ENCODE measurements at regions not wholly inside any gene's neighbourhood (a gene's known extent, or its start where the extent isn't known, plus 50 kb on each side); places are given as distances from the start of the nearest gene placed in this dataset.

DNA sequence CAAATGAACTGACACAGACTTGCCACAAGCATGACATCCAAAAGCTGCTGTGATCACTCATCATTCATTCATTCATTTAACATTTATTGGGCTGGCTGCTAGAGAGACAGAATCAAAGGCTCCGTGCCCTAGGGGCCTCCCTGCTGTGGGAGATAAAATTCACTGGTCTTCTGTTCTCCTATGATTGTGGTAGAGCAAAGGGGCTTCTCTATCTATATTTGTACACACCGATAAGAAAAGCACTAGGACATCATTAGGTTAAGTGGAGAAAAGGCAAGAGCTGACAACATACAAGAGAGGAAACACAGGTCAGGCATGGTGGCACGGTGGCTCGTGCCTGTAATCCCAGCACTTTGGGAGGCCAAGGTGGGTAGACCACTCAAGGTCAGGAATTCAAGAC is 847.0 kb downstream of the TYW1 start:
- H3K79me2 ChIP-seq (ENCODE audit: control insufficient read depth in 1 of 2, insufficient read depth in 2 of 2, low read length in 2 of 2) = no peaks in the 10 kb centered on the region
- POLR2A ChIA-PET (ENCODE audit: partially characterized antibody) = no interaction called here
- peaks cover 2% of the 10 kb centered on the region; the same call in 1 of the 2 replicates for H3K23me2 ChIP-seq (ENCODE audit: low read depth, low read length)
- H2AK5ac ChIP-seq (ENCODE audit: low read depth, low read length) = no peak overlapping the region
- H2BK12ac ChIP-seq (ENCODE audit: low read depth, low read length) = no peak overlapping the region
- DNase-seq (ENCODE audit: low read depth in 1 of 2, low spot score in 2 of 2) (no peak), FAIRE-seq (no peak)
- H3K27me3 ChIP-seq (replicated peaks in 1 of 4; ENCODE audit: control insufficient read depth in 3 of 4, extremely low read depth in 1 of 4, insufficient read depth in 3 of 4, low read length in 3 of 4) = no peaks in the 10 kb centered on the region
- H3K4ac ChIP-seq (replicated peaks; ENCODE audit: insufficient read length, low read depth, low read length) = no peak overlapping the region
- no peak overlapping the region for H3K27ac ChIP-seq (ENCODE audit: low read depth, low read length)
- H2BK15ac ChIP-seq (ENCODE audit: low read length) = no peak overlapping the region
- H2BK20ac ChIP-seq (ENCODE audit: low read length) = no peak overlapping the region
- H3K9me3 ChIP-seq (ENCODE audit: insufficient read depth in 2 of 2, low read depth in 1 of 2, low read length in 1 of 2) = no peaks in the 10 kb centered on the region; a peak in 1 of 4 replicates
- no peak overlapping the region for H2AFZ ChIP-seq (ENCODE audit: low read length)
- H4K91ac ChIP-seq (replicated peaks; ENCODE audit: insufficient read length, low read length) = no peak overlapping the region
- H3K14ac ChIP-seq (ENCODE audit: insufficient read length) = no peak overlapping the region
- no peak overlapping the region for H3K4me3 ChIP-seq (ENCODE audit: extremely low read depth in 1 of 4, insufficient read depth in 2 of 4, low read depth in 3 of 4, low read length in 4 of 4)
- no peak overlapping the region for H3K56ac ChIP-seq (replicated peaks; ENCODE audit: insufficient read length, low read depth, low read length)
- H4K8ac ChIP-seq (ENCODE audit: extremely low read depth, insufficient read depth, low read length) = no peak overlapping the region
- no peaks in the 10 kb centered on the region for H3K4me1 ChIP-seq (replicated peaks in 1 of 4; ENCODE audit: control insufficient read depth in 3 of 4, insufficient read depth in 4 of 4, low read length in 3 of 4)
- no peak overlapping the region for H3K23ac ChIP-seq (ENCODE audit: insufficient read length)
- no peak overlapping the region for H2BK120ac ChIP-seq (replicated peaks; ENCODE audit: low read depth, low read length)
- WGBS, 2 experiments (ENCODE audit: extremely low coverage in 1 of 2, insufficient coverage in 1 of 2, insufficient read length in 1 of 2, insufficient replicate concordance in 2 of 2, low coverage in 1 of 2, low lambda C conversion rate in 2 of 2, missing lambda C conversion rate in 1 of 2) = 78% methylated on average over 4 of the region's 4 CpGs; no CpG with 5 or more reads in 1 of the 2 experiments
- no peak overlapping the region for H2BK5ac ChIP-seq (ENCODE audit: low read depth, low read length)
- no peak overlapping the region for H3K9ac ChIP-seq (replicated peaks in 1 of 4; ENCODE audit: extremely low read depth in 1 of 4, low read depth in 3 of 4, low read length in 3 of 4)
- no peaks in the 10 kb centered on the region for H3K36me3 ChIP-seq (ENCODE audit: control insufficient read depth in 2 of 4, insufficient read depth in 4 of 4, low read length in 3 of 4)
- H3K18ac ChIP-seq (ENCODE audit: extremely low read depth, low read length) = no peak overlapping the region
- no peaks in the 10 kb centered on the region for H4K20me1 ChIP-seq (replicated peaks in 1 of 2; ENCODE audit: control insufficient read depth in 1 of 2, insufficient read depth in 2 of 2, low read length in 2 of 2)
- no peak overlapping the region for H3K4me2 ChIP-seq (ENCODE audit: insufficient read depth in 1 of 2, low read depth in 2 of 2, low read length in 2 of 2)
- no peak overlapping the region for H4K5ac ChIP-seq (ENCODE audit: insufficient read length, low read depth, low read length)
- CTCF ChIA-PET (ENCODE audit: partially characterized antibody) = no interaction called here
- H3K79me1 ChIP-seq (ENCODE audit: low read depth, low read length) = no peaks in the 10 kb centered on the region
- no peak for TF ChIP-seq BRCA1 (IDR thresholded peaks at IDR 0.05; ENCODE audit: low read depth, low read length)
- no peak for TF ChIP-seq CHD1 (IDR thresholded peaks at IDR 0.05; ENCODE audit: low read depth, low read length)
- TF ChIP-seq, protein P1, sequence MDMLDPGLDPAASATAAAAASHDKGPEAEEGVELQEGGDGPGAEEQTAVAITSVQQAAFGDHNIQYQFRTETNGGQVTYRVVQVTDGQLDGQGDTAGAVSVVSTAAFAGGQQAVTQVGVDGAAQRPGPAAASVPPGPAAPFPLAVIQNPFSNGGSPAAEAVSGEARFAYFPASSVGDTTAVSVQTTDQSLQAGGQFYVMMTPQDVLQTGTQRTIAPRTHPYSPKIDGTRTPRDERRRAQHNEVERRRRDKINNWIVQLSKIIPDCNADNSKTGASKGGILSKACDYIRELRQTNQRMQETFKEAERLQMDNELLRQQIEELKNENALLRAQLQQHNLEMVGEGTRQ (IDR thresholded peaks at IDR 0.05; ENCODE audit: low read length) = no peak
- TF ChIP-seq CBX5 (IDR thresholded peaks at IDR 0.05; ENCODE audit: low read depth, low read length) = no peak
- TF ChIP-seq GTF2F1 (IDR thresholded peaks at IDR 0.05; ENCODE audit: borderline replicate concordance, low read depth, low read length) = no peak
- no peak for TF ChIP-seq SRF (IDR thresholded peaks at IDR 0.05; ENCODE audit: low read depth, low read length)
- no peak for TF ChIP-seq CBX8 (IDR thresholded peaks at IDR 0.05; ENCODE audit: borderline replicate concordance, low read depth, low read length)
- TF ChIP-seq SIX5 (IDR thresholded peaks at IDR 0.05; ENCODE audit: low read depth, low read length) = no peak
- TF ChIP-seq TBP (IDR thresholded peaks at IDR 0.05; ENCODE audit: low read depth, low read length) = no peak
- no peak for TF ChIP-seq TEAD4 (IDR thresholded peaks at IDR 0.05; ENCODE audit: low read depth, low read length)
- TF ChIP-seq GABPA (IDR thresholded peaks at IDR 0.05; ENCODE audit: borderline replicate concordance, insufficient read depth, low read length) = no peak
- TF ChIP-seq, protein P2, sequence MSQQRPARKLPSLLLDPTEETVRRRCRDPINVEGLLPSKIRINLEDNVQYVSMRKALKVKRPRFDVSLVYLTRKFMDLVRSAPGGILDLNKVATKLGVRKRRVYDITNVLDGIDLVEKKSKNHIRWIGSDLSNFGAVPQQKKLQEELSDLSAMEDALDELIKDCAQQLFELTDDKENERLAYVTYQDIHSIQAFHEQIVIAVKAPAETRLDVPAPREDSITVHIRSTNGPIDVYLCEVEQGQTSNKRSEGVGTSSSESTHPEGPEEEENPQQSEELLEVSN (IDR thresholded peaks at IDR 0.05) = no peak
- TF ChIP-seq EZH2 (IDR thresholded peaks at IDR 0.05; ENCODE audit: low read depth, low read length, severe bottlenecking) = no peak
- no peak for TF ChIP-seq MAFK (IDR thresholded peaks at IDR 0.05; ENCODE audit: low read depth, low read length)

Data from H1 (cell line).